ENCODE measurements at regions not wholly inside any gene's neighbourhood (a gene's known extent, or its start where the extent isn't known, plus 50 kb on each side); places are given as distances from the start of the nearest gene placed in this dataset.

DNA sequence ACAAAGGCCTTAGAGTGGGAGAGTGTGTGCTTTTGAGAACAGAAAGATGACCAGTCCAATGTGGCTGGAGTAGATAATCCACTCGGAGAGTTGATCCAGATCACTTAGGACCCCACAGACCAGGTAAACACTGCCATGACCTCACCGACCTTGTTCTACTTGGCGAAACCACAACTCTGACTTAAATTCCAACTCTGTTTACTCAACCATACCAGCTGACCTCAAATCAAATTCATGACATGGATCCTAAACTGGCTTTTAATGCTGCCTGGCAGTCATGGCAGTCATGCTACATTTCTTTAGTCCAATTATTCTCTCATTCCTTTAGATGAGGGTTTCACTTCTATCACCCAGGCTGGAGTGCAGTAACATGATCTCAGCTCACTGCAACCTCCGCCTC is 347.1 kb upstream of the FAM98A start:
- TF ChIP-seq, protein P1, sequence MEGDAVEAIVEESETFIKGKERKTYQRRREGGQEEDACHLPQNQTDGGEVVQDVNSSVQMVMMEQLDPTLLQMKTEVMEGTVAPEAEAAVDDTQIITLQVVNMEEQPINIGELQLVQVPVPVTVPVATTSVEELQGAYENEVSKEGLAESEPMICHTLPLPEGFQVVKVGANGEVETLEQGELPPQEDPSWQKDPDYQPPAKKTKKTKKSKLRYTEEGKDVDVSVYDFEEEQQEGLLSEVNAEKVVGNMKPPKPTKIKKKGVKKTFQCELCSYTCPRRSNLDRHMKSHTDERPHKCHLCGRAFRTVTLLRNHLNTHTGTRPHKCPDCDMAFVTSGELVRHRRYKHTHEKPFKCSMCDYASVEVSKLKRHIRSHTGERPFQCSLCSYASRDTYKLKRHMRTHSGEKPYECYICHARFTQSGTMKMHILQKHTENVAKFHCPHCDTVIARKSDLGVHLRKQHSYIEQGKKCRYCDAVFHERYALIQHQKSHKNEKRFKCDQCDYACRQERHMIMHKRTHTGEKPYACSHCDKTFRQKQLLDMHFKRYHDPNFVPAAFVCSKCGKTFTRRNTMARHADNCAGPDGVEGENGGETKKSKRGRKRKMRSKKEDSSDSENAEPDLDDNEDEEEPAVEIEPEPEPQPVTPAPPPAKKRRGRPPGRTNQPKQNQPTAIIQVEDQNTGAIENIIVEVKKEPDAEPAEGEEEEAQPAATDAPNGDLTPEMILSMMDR (IDR thresholded peaks at IDR 0.05): no peak
- no peak for TF ChIP-seq POLR2A (IDR thresholded peaks at IDR 0.05)
